Fibroblast of villous mesenchyme (primary cell): ENCODE measurements at regions not wholly inside any gene's neighbourhood (a gene's known extent, or its start where the extent isn't known, plus 50 kb on each side); places are given as distances from the start of the nearest gene placed in this dataset.

ENCODE experiments used
- DNase-seq: peaks from one replicate; pipeline ENCODE4 v3.0.0-alpha.2; 2010; ENCODE audit warnings: low read depth
- H3K4me3 ChIP-seq: 2 replicates; pipeline ENCODE4 v1.5.1; 2011; ENCODE audit warnings: low read depth, mild to moderate bottlenecking, low read length
- TF ChIP-seq, protein P1 (sequence below): IDR thresholded peaks from 2 replicates; pipeline ENCODE4 v1.5.1; 2012; ENCODE audit warnings: low read depth, mild to moderate bottlenecking, low read length; ENCODE audit not compliant: insufficient read depth

- DNase-seq = no peak
- TF ChIP-seq, protein P1, sequence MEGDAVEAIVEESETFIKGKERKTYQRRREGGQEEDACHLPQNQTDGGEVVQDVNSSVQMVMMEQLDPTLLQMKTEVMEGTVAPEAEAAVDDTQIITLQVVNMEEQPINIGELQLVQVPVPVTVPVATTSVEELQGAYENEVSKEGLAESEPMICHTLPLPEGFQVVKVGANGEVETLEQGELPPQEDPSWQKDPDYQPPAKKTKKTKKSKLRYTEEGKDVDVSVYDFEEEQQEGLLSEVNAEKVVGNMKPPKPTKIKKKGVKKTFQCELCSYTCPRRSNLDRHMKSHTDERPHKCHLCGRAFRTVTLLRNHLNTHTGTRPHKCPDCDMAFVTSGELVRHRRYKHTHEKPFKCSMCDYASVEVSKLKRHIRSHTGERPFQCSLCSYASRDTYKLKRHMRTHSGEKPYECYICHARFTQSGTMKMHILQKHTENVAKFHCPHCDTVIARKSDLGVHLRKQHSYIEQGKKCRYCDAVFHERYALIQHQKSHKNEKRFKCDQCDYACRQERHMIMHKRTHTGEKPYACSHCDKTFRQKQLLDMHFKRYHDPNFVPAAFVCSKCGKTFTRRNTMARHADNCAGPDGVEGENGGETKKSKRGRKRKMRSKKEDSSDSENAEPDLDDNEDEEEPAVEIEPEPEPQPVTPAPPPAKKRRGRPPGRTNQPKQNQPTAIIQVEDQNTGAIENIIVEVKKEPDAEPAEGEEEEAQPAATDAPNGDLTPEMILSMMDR = no peak
- H3K4me3 ChIP-seq = no peak overlapping the region
These were observed 824.1 kb upstream of the IGFBP3 start for GRCh38 chr7:46744957-46745706.

DNA sequence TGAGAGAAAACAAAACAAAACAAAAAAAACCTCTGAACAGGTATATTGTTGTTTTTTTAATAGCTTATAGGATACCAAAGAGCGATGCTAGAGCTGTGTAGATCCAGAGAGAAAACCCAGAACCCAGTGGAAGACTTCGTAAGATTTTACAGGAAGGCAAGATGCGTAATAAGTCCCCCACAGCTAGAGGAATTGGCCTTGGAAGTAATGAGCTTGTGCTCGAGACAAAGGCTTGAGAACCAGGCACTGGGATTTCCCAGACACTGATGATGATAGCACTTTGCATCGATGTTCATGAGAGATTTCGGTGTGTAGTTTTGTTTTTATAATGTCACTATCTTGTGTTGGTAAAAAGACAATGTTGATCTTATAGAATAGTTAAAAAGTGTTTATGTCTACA is 821.5 kb upstream of the IGFBP3 start:
- no peak overlapping the region for H3K4me3 ChIP-seq
- TF ChIP-seq, protein P1 = no peak
- DNase-seq = peak; percentile 48

DNA sequence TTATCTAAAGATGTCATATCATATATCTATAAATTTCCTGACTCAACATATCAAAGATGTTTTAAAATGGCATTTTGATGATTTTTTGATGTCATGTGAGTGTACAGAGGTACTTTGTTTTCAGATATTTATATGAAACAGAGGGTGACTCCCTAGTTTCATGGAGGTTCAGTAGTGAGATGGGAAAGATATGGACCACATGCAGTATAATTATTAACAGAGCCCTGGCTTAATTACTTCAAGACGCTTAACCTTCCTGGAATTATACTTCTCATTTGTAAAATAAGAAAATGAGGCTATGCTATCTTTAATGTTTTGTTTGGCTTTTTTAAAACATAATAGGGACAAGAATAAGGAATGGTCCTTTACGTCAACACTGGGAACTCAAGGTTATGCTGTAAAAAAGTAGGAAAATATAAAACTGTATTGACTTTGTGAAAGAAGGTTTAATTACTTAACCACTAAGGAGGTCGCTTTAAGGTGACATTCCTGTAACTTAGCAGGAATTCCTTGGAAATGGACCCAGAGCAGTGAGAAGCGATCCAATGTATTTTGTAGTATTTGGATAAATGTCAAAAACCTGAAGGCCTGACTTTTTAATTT is 821.0 kb upstream of the IGFBP3 start:
- peak; percentile 56 for DNase-seq
- H3K4me3 ChIP-seq = no peak overlapping the region
- TF ChIP-seq, protein P1 = no peak

DNA sequence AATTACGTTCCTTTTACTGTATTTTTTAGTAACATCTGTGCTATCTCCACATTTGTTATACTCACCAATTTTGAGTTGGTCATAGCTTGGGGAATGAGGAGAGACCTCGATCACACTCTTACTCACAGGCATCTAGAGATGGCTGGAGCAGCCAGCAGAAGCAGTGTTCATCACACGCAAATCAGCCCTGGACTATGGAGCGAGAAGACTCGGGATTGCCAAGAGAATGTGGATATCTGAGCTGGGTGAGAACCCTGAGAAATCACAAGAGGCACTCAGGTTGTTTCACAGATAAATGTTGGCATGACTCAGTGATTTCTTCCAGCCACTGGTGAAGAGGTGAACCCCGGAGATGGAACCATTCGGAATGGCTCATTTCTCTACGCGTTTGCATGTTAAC is 820.1 kb upstream of the IGFBP3 start:
- DNase-seq = no peak
- TF ChIP-seq, protein P1 = no peak
- no peak overlapping the region for H3K4me3 ChIP-seq

GRCh38 chr7:46739518-46740234 is 818.6 kb upstream of the IGFBP3 start:
- TF ChIP-seq, protein P1 = no peak
- H3K4me3 ChIP-seq = no peak overlapping the region
- DNase-seq = no peak

- no peak overlapping the region for H3K4me3 ChIP-seq
- TF ChIP-seq, protein P1 = no peak
- DNase-seq = no peak
These were observed 817.7 kb upstream of the IGFBP3 start for GRCh38 chr7:46738796-46739195.
